GM18505 (cell line): ENCODE measurements at regions not wholly inside any gene's neighbourhood (a gene's known extent, or its start where the extent isn't known, plus 50 kb on each side); places are given as distances from the start of the nearest gene placed in this dataset.

Experiments
- ATAC-seq: cut with Tn5 transposase; IDR thresholded peaks from one replicate; pipeline ENCODE4 v1.9.1; 2021; ENCODE audit not compliant: unreplicated experiment
- POLR2A ChIP-seq: IDR thresholded peaks from 4 replicates; pipeline ENCODE4 v1.6.1; 2011; ENCODE audit warnings: borderline replicate concordance; ENCODE audit not compliant: insufficient read depth, insufficient read length; ENCODE audit errors: extremely low read depth

GRCh38 chr3:194080436-194080835, 55.5 kb upstream of the HES1 start:
- no peak for ATAC-seq
- TF ChIP-seq POLR2A, result no peak

DNA sequence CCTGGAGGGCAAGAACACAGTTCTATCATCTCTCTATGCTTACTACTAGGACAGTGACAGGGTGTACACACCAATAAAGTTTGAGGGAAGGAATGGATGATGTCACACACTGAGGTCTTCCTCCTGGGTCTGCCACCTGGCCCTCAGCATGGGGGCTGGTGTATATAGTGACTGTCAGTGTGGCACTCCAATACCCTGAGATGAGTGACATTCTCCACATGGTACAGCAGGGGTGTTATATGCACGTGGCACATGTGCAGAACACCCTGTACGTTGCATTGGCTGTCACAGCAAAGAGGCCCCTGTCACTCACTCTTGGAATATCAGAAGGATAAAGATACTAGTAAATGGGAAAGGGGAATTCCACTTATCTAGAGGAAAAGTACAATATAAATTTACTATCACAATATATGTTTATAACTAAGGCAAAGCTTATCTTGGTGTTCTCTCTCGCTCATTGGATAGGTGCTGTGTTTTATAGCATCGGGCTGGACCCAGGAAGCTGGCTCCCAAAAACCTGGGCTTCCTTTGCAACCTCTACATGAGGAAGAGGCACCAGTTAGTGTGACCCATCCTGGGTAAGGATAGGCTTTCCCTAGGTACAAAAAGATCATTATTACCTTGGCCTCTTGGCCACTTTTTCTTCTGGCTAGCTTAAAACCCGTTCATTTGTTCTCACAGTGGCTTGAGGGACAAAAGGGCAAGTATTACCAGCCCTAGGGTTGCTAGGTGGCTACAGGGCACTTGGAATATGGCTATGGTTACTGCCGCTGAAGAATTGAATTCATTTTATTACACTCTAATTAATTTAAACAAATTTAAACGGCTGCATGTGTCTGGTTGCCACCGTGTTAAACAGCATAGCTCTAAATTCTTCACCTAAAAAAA, 54.8 kb upstream of the HES1 start:
- TF ChIP-seq POLR2A, result no peak
- no peak for ATAC-seq

DNA sequence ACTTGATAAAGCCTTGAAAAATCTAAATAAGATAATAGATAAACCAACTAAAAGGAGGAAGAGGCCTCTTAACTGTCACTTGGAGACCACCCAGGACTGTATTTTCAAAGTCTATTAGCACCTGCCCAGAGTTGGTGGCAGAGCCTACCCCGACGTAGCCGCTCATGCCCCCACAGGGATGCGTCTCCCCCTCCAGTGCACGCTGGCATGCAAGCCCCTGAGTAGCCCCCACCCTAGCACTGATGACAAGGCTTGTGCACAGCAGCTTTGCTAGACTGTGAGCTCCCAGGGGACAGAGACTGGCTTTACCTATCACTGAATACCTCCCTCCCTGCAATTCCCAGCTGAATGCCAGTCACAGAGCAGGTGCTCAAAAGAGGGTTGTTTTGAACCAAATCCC, 54.1 kb upstream of the HES1 start:
- no peak for ATAC-seq
- no peak for TF ChIP-seq POLR2A

- no peak for TF ChIP-seq POLR2A
- ATAC-seq, result no peak
Measured at GRCh38 chr3:194082743-194083636, 53.0 kb upstream of the HES1 start.

DNA sequence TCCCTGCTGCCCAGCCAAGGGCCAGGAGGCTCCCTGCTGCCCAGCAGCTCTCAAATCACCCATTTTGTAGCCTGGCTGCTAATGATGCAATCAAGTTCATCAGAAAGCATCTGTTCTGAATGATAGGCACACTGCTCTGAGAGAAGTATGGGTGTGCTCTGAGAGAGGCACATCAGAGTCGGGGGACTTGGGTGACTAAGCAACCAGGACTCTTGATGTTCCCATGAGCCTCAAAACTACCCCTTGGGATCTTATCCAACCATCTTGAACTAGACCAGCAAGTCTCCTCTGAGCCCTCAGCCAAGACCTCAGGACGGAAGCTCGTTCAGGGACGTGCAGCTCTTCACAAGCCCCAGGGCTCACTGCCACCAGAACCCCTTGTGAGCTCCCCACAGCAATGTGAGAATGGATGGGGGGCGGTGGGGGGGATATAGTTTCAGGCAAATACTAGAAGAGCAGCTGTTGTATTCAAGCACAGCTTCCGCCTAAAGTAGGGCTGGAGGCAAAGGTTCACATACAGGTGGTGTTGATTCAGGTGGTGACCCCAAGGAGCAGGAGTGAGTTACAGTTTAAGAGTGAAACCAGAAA, 52.2 kb upstream of the HES1 start:
- ATAC-seq, result peak; percentile 32
- no peak for TF ChIP-seq POLR2A

DNA sequence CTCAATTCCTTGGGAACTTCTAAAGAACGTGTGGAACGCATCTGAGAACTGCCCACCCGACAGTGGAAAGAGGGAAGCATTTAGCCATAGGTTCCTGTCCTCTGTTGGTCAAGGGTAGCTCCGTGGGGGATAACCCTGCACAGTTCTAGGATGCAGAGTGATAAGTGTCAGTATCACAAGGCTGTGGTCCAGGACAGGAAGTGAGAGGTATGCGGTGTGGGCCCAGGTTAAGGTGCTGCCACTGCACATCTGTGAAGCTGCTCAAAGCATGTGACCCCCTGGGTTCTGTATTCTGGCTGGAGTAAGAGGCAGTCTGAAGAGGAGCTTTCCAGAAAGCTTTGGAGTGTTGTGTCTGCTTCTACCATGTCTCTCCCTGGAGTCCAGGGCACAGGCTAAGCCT, 51.7 kb upstream of the HES1 start:
- TF ChIP-seq POLR2A, result no peak
- peak; percentile 96 for ATAC-seq
